Erythroblast (primary cell): ENCODE measurements at regions not wholly inside any gene's neighbourhood (a gene's known extent, or its start where the extent isn't known, plus 50 kb on each side); places are given as distances from the start of the nearest gene placed in this dataset.

Experiments
- DNase-seq, 2 experiments: peaks; one replicate each; lab custom pipeline; 2025; lab: John Stamatoyannopoulos, UW
- GATA1 ChIP-seq: IDR thresholded peaks from 2 replicates; pipeline ENCODE4 v1.6.1; 2011; ENCODE audit warnings: low read depth, mild to moderate bottlenecking, control low read depth, low read length, moderate library complexity
- POLR2A ChIP-seq: IDR thresholded peaks from 2 replicates; pipeline ENCODE4 v1.6.1; 2011; ENCODE audit warnings: mild to moderate bottlenecking, low read length

DNA sequence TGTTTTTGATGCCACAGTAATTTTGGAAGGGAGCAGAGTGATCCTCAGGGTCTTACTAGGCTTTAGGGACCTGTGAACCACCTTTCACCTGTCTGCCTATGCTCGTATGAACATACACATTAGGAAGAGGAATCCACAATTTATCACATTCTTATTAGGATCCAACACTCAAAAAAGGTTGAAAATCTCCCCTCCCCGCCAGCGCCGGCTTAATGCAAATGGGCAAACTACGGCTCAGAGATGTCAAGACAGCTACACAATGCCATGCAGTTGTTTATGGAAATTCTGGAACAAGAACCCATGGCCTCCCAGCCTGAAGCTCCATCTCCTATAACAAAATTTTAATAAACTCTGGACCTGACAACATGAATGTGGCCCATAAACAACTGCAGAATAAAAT is 375.9 kb upstream of the ACVR2A start:
- TF ChIP-seq GATA1 (no peak), POLR2A (no peak)
- no peak for DNase-seq

DNA sequence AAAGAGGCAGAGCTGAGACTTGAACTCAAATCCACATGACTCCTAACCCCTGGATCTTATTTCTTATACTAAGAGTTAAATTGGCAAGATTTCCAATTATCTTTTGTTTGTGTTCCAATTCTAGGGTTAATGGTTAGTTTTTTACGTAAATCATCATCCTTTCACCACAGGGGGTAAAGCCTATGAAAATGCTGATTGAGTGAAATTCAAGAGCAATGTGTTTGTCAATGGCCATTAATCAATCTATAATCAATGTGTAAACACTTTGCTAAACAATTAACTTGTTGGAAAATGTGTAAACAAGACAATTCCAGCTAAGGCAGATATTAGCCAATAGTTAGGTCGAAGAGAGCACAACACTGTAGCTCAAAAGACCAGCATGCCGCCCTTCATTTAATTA is 376.5 kb upstream of the ACVR2A start:
- no peak for DNase-seq
- TF ChIP-seq GATA1, result no peak
- TF ChIP-seq POLR2A, result no peak

GRCh38 chr2:147467441-147467840 is 377.4 kb upstream of the ACVR2A start:
- TF ChIP-seq GATA1 (no peak), POLR2A (no peak)
- no peak for DNase-seq

GRCh38 chr2:147464737-147465357 is 380.0 kb upstream of the ACVR2A start:
- DNase-seq, result no peak

GRCh38 chr2:147463881-147464520 is 380.8 kb upstream of the ACVR2A start:
- no peak for DNase-seq
- no peak for TF ChIP-seq POLR2A
- TF ChIP-seq GATA1, result no peak

More at GRCh38 chr2:147464737-147465357, 380.0 kb upstream of the ACVR2A start:
- TF ChIP-seq GATA1, result no peak
- TF ChIP-seq POLR2A, result no peak

DNA sequence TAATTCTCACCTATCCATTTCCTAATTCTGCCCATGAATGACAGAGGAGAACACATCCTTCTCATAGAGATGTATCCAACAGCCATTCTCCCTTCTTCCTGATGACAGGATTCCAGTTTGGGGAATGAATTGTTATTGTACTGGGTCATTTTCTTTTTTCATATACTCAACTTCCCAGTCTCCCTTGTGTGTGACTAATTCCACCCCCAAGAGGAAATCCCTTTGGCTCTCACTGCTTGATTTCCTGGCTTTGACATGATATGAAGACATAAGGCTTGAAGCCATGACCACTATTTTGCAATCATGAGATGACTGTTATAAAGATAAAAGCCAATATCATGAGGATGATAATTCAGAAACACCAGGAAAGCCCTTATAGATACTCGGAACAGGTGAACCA is 384.7 kb upstream of the ACVR2A start:
- no peak for TF ChIP-seq GATA1
- no peak for TF ChIP-seq POLR2A
- DNase-seq, result no peak

DNA sequence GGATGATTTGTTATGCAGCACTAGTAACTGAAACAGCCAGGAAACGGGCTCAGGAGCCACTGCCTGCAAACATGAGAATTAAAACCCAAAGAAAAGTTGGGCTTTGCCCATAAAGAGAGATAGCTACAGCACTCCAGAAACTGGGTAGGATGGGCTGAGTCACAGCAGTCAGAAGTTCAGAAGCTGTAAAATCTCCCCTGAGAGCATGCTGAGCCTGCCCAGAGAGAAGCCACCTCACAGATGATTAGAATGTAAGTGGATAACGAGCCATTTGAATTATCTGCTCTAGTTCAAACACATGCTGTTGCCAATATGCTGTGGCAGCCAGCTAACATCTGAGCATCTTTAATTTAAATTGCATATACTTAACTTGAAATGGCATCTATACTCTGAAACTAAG is 388.1 kb upstream of the ACVR2A start:
- TF ChIP-seq POLR2A (no peak), GATA1 (no peak)
- DNase-seq, result no peak

GRCh38 chr2:147451902-147452515 is 392.8 kb upstream of the ACVR2A start:
- no peak for TF ChIP-seq POLR2A
- TF ChIP-seq GATA1, result no peak
- DNase-seq, result no peak

GRCh38 chr2:147450661-147451510 is 393.9 kb upstream of the ACVR2A start:
- DNase-seq, result no peak
- no peak for TF ChIP-seq POLR2A
- TF ChIP-seq GATA1, result no peak

GRCh38 chr2:147449323-147449991 is 395.4 kb upstream of the ACVR2A start:
- TF ChIP-seq GATA1, result no peak
- TF ChIP-seq POLR2A, result no peak
- DNase-seq, result no peak

GRCh38 chr2:147442816-147443215 is 402.0 kb upstream of the ACVR2A start:
- TF ChIP-seq POLR2A (no peak), GATA1 (no peak)
- DNase-seq, result no peak

DNA sequence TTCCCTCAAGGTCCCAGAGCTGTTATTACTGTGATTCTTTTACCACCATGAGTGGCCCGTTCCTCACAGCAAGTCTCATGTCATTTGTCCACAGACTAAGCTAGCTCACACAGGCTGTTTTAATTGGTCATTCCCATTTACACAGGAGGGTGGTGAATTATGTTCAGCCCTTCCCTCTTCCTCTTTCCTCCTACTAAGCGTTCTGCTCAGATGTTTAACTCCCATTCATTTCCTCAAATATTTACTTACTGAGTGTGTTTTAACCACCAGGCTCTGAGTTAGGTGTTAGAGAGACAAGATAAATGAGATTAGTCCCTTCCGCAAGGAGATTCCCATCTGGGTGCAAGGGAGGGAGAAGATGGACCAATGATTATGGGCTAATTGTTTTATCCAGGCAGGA is 403.6 kb upstream of the ACVR2A start:
- DNase-seq, result no peak
- TF ChIP-seq GATA1 (no peak), POLR2A (no peak)

DNA sequence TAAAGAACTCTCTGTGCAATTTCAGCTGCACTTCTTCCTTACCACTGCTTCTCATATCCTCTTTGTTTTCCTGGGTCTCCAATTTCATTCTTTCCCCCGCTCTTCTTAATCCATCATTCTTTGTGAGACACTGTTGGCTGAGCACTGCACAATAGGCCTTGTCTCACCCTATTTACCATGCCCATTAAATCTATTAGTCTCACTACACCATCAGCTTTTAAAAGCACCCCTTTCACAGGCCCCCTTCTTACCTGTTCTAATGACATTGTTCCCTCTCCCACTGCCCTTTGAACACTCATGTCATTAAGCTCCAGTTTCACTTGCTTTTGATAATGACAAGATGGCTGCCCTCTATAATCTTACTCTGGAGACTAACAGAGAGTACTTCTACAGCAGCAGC is 404.1 kb upstream of the ACVR2A start:
- TF ChIP-seq GATA1, result no peak
- no peak for TF ChIP-seq POLR2A
- DNase-seq, result no peak
